Liver (tissue), 7 donors: ENCODE measurements at regions not wholly inside any gene's neighbourhood (a gene's known extent, or its start where the extent isn't known, plus 50 kb on each side); places are given as distances from the start of the nearest gene placed in this dataset.

Experiments
- DNase-seq: peaks from one replicate; pipeline ENCODE4 v3.0.0-alpha.2; 2017; ENCODE audit warnings: low spot score
- H3K27ac ChIP-seq, 2 donors: one replicate each; pipeline ENCODE4 v1.7.0; 2013; ENCODE audit warnings: inconsistent platforms in 2 of 2, low read length in 2 of 2, control low read depth in 1 of 2, low read depth in 1 of 2, mild to moderate bottlenecking in 1 of 2
- H3K27me3 ChIP-seq, 4 donors: one replicate each; pipeline versions ENCODE4 v1.6.1 to v1.7.0; 2013; ENCODE audit warnings: low read length in 3 of 4, inconsistent platforms in 1 of 4, mild to moderate bottlenecking in 1 of 4, moderate library complexity in 1 of 4; ENCODE audit not compliant: control insufficient read depth in 4 of 4, insufficient read depth in 4 of 4
- H3K36me3 ChIP-seq, 4 donors: one replicate each; pipeline versions ENCODE4 v1.6.1 to v1.7.0; 2013; ENCODE audit warnings: low read length in 3 of 4, mild to moderate bottlenecking in 3 of 4, low read depth in 1 of 4, moderate library complexity in 1 of 4; ENCODE audit not compliant: control insufficient read depth in 4 of 4, insufficient read depth in 3 of 4
- H3K4me1 ChIP-seq, 4 donors: one replicate each; pipeline versions ENCODE4 v1.6.1 to v1.7.0; 2013; ENCODE audit warnings: low read length in 3 of 4, mild to moderate bottlenecking in 3 of 4, moderate library complexity in 1 of 4; ENCODE audit not compliant: control insufficient read depth in 4 of 4, insufficient read depth in 4 of 4
- H3K4me3 ChIP-seq, 3 donors: one replicate each; pipeline versions ENCODE4 v1.6.1 to v1.7.0; 2013; ENCODE audit warnings: low read length in 3 of 3, control low read depth in 1 of 3, low read depth in 1 of 3, mild to moderate bottlenecking in 1 of 3
- H3K9ac ChIP-seq, 2 donors: one replicate each; pipeline ENCODE4 v1.7.0; 2013; ENCODE audit warnings: low read length in 2 of 2, mild to moderate bottlenecking in 2 of 2, moderate library complexity in 2 of 2, control low read depth in 1 of 2, low read depth in 1 of 2
- H3K9me3 ChIP-seq, 4 donors: one replicate each; pipeline versions ENCODE4 v1.6.1 to v1.7.0; 2013; ENCODE audit warnings: low read length in 3 of 4; ENCODE audit not compliant: control insufficient read depth in 4 of 4
- ATF3 ChIP-seq: IDR thresholded peaks from 2 replicates; pipeline ENCODE4 v1.6.1; 2016; ENCODE audit warnings: antibody characterized with exemption
- FOXA2 ChIP-seq: IDR thresholded peaks from 2 replicates; pipeline ENCODE4 v1.6.1; 2016; ENCODE audit warnings: antibody characterized with exemption
- GABPA ChIP-seq, 2 donors: IDR thresholded peaks in 1 of 2; conservative IDR thresholded peaks in 1 of 2; 2 replicates each; pipeline ENCODE4 v1.6.1; 2016; ENCODE audit warnings: antibody characterized with exemption in 2 of 2, mild to moderate bottlenecking in 1 of 2, moderate library complexity in 1 of 2
- HNF4A ChIP-seq, 2 donors: conservative IDR thresholded peaks; 2 replicates each; pipeline ENCODE4 v1.6.1; 2016; ENCODE audit warnings: antibody characterized with exemption in 2 of 2, mild to moderate bottlenecking in 2 of 2
- HNF4G ChIP-seq: IDR thresholded peaks from 2 replicates; pipeline ENCODE4 v1.6.1; 2016; ENCODE audit warnings: antibody characterized with exemption
- JUND ChIP-seq, 2 donors: IDR thresholded peaks; 2 replicates each; pipeline ENCODE4 v1.6.1; 2016; ENCODE audit warnings: antibody characterized with exemption in 2 of 2
- MAX ChIP-seq: IDR thresholded peaks from 2 replicates; pipeline ENCODE4 v1.6.1; 2016; ENCODE audit warnings: antibody characterized with exemption
- NR2F2 ChIP-seq: IDR thresholded peaks from 2 replicates; pipeline ENCODE4 v1.6.1; 2016; ENCODE audit warnings: antibody characterized with exemption
- RAD21 ChIP-seq, 2 donors: IDR thresholded peaks; 2 replicates each; pipeline ENCODE4 v1.6.1; 2016; ENCODE audit warnings: antibody characterized with exemption in 2 of 2, mild to moderate bottlenecking in 2 of 2
- REST ChIP-seq: IDR thresholded peaks from 2 replicates; pipeline ENCODE4 v1.6.1; 2016; ENCODE audit warnings: antibody characterized with exemption, mild to moderate bottlenecking
- RXRA ChIP-seq, 2 donors: IDR thresholded peaks; 2 replicates each; pipeline ENCODE4 v1.6.1; 2017 to 2018; ENCODE audit warnings: antibody characterized with exemption in 2 of 2, mild to moderate bottlenecking in 1 of 2
- SP1 ChIP-seq: IDR thresholded peaks from 2 replicates; pipeline ENCODE4 v1.6.1; 2018; ENCODE audit warnings: antibody characterized with exemption, mild to moderate bottlenecking
- TAF1 ChIP-seq: conservative IDR thresholded peaks from 2 replicates; pipeline ENCODE4 v1.6.1; 2016; ENCODE audit warnings: antibody characterized with exemption, mild to moderate bottlenecking
- YY1 ChIP-seq: IDR thresholded peaks from 2 replicates; pipeline ENCODE4 v1.6.1; 2016; ENCODE audit warnings: antibody characterized with exemption, mild to moderate bottlenecking
- ZBTB33 ChIP-seq: IDR thresholded peaks from 2 replicates; pipeline ENCODE4 v1.6.1; 2016; ENCODE audit warnings: antibody characterized with exemption
- WGBS: extraction: QIAGEN DNeasy Blood & Tissue Kit; methylation state at CpG from one replicate; pipeline ENCODE4 v1.1.7; 2013; 5-methylcytosine and 5-hydroxymethylcytosine counted together
- donor health status: healthy.
- donor health status: healthy.
- donor health status: healthy.
- donor health status: healthy.

- H3K4me1 ChIP-seq: no peaks in the 10 kb centered on the region
- no peaks in the 10 kb centered on the region for H3K36me3 ChIP-seq
- no peaks in the 10 kb centered on the region for H3K27me3 ChIP-seq
- no peak for TF ChIP-seq NR2F2
- no peak for TF ChIP-seq TAF1
- TF ChIP-seq HNF4G: no peak
- TF ChIP-seq RAD21 (IDR thresholded peaks at IDR 0.05): no peak
- no peak for TF ChIP-seq GABPA (IDR thresholded peaks at IDR 0.05 in 1 of 2, conservative IDR thresholded peaks at IDR 0.05 in 1 of 2)
- TF ChIP-seq SP1: no peak
- TF ChIP-seq HNF4A (conservative IDR thresholded peaks at IDR 0.05): no peak
- TF ChIP-seq RXRA (IDR thresholded peaks at IDR 0.05): no peak
- no peak for TF ChIP-seq MAX
- no peak for TF ChIP-seq FOXA2
- TF ChIP-seq ZBTB33: no peak
- TF ChIP-seq YY1: no peak
- no peak for TF ChIP-seq REST
- H3K27ac ChIP-seq: no peak overlapping the region
- DNase-seq: no peak
- no peak overlapping the region for H3K4me3 ChIP-seq
- 70% methylated on average over 2 of the region's 2 CpGs for WGBS
- no peak overlapping the region for H3K9ac ChIP-seq
- no peaks in the 10 kb centered on the region for H3K9me3 ChIP-seq
These were observed 554.4 kb upstream of the TMEM132C start for GRCh38 chr12:127712561-127712960.

- DNase-seq: no peak
These were observed 550.8 kb upstream of the TMEM132C start for GRCh38 chr12:127716166-127716565.

GRCh38 chr12:127717278-127717677 is 549.7 kb upstream of the TMEM132C start:
- no peaks in the 10 kb centered on the region for H3K36me3 ChIP-seq

More at GRCh38 chr12:127716166-127716565, 550.8 kb upstream of the TMEM132C start:
- Histone ChIP-seq H3K27me3 (no peaks in the 10 kb centered on the region), H3K27ac (no peak overlapping the region), H3K36me3 (no peaks in the 10 kb centered on the region), H3K4me1 (no peaks in the 10 kb centered on the region), H3K9ac (no peak overlapping the region), H3K4me3 (no peak overlapping the region), H3K9me3 (no peaks in the 10 kb centered on the region)
- TF ChIP-seq FOXA2: no peak
- TF ChIP-seq HNF4G: no peak
- no peak for TF ChIP-seq YY1
- no peak for TF ChIP-seq NR2F2
- 29% methylated on average over 2 of the region's 2 CpGs for WGBS

More at GRCh38 chr12:127717278-127717677, 549.7 kb upstream of the TMEM132C start:
- TF ChIP-seq NR2F2 (no peak), YY1 (no peak), ZBTB33 (no peak), ATF3 (no peak), JUND (IDR thresholded peaks at IDR 0.05) (no peak)
- 75% methylated on average over 4 of the region's 4 CpGs for WGBS
- H3K4me3 ChIP-seq: no peak overlapping the region
- no peak overlapping the region for H3K27ac ChIP-seq
- H3K9ac ChIP-seq: no peak overlapping the region
- no peak for DNase-seq
- H3K4me1 ChIP-seq: no peaks in the 10 kb centered on the region
- H3K27me3 ChIP-seq: no peaks in the 10 kb centered on the region
- H3K9me3 ChIP-seq: no peaks in the 10 kb centered on the region
